NCI-H1436 treated with DMSO at 0.1 percent for 48 hours (cell line): ENCODE measurements at regions not wholly inside any gene's neighbourhood (a gene's known extent, or its start where the extent isn't known, plus 50 kb on each side); places are given as distances from the start of the nearest gene placed in this dataset.
"Not testable (repeated sequence)": the region's sequence is repeated elsewhere in the genome, so short reads cannot be mapped to it uniquely, and the experiment has no call there.

ENCODE experiments used
- DNase-seq: peaks from one replicate; lab custom pipeline; 2025; lab: John Stamatoyannopoulos, UW

GRCh38 chr14:52124791-52125684, 56.2 kb upstream of the NID2 start:
- no peak for DNase-seq

GRCh38 chr14:52122163-52122562, 53.3 kb upstream of the NID2 start:
- DNase-seq, result not testable (repeated sequence)

- DNase-seq, result no peak
These were observed 52.6 kb upstream of the NID2 start for GRCh38 chr14:52121441-52121840.

- DNase-seq, result no peak
These were observed 50.2 kb upstream of the NID2 start for GRCh38 chr14:52119030-52119429.
